NCI-H146 (cell line): ENCODE measurements at regions not wholly inside any gene's neighbourhood (a gene's known extent, or its start where the extent isn't known, plus 50 kb on each side); places are given as distances from the start of the nearest gene placed in this dataset.
"Not testable (repeated sequence)": the region's sequence is repeated elsewhere in the genome, so short reads cannot be mapped to it uniquely, and the experiment has no call there.

Experiments
- DNase-seq: peaks from one replicate; lab custom pipeline; 2025; lab: John Stamatoyannopoulos, UW

DNA sequence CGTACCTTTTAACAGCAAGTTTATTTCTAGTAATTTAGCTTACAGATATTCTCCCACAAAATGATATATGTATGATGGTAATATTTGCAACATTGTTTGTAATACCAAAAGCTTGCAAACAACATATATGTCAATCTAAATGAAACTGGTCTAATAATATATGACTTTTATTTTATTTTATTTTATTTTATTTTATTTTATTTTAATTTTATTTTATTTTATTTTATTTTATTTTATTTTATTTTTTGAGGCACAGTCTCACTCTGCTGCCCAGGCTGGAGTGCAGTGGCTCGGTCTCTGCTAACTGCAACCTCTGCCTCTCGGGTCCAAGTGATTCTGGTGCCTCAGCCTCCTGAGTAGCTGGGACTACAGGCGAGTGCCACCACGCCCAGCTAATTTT is 94.6 kb upstream of the ABCA1 start:
- DNase-seq, result not testable (repeated sequence)

DNA sequence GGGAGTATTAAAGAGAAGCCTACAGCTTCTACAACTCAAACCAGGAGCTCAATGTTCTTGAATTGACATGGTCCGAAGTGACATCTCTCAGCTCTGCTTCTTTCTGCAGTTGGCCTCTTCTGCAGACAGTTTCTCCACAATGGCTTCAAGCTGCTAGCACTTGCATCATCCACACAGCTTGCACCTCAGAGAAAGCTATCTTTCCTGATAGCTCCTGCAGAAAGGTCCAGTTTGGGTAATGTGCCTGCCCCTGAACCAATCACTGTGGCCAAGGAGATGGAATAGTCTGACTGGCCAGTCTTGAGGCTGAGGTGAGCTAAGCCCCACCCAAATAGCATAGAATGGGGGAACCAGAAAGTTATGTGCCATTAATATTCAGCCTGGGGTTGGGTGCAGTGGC is 95.8 kb upstream of the ABCA1 start:
- no peak for DNase-seq

GRCh38 chr9:105024529-105024928 is 96.6 kb upstream of the ABCA1 start:
- DNase-seq, result no peak

- DNase-seq, result no peak
Measured at GRCh38 chr9:105026451-105026850, 98.5 kb upstream of the ABCA1 start.

- DNase-seq, result no peak
Measured at GRCh38 chr9:105027084-105027483, 99.1 kb upstream of the ABCA1 start.

GRCh38 chr9:105030285-105030684 is 102.3 kb upstream of the ABCA1 start:
- DNase-seq, result no peak

- no peak for DNase-seq
Measured at GRCh38 chr9:105037139-105037538, 109.2 kb upstream of the ABCA1 start.

GRCh38 chr9:105038051-105038450 is 110.1 kb upstream of the ABCA1 start:
- DNase-seq, result no peak

- DNase-seq, result no peak
Measured at GRCh38 chr9:105039175-105039799, 111.3 kb upstream of the ABCA1 start.

DNA sequence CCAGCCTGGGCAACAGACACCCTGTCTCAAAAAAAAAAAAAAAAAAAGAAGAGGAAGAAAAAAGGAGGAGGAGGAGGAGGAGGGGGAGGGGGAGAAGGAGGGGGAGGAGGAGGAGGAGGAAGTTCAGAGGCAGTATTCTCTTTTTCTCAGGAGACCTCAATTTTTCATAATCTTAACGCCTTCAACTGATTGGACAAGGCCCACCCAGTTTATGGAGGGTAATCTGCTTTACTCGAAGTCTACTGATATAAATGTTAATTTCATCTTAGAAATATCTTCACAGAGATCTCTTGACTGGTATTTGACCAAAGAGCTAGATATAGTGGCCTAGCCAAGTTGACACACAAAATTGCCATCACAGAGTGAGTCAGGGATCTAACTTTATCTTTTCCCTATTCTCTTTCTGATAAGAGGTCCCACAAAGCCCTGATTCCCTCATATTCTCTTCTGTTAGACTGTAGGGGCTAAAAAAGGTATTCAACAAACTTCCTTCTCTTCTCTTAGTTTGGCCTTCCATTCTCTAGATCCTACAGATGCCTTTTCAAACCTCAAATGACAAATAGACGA is 115.5 kb upstream of the ABCA1 start:
- no peak for DNase-seq

- no peak for DNase-seq
Measured at GRCh38 chr9:105044518-105044917, 116.6 kb upstream of the ABCA1 start.

- DNase-seq, result no peak
Measured at GRCh38 chr9:105046907-105047741, 119.2 kb upstream of the ABCA1 start.

DNA sequence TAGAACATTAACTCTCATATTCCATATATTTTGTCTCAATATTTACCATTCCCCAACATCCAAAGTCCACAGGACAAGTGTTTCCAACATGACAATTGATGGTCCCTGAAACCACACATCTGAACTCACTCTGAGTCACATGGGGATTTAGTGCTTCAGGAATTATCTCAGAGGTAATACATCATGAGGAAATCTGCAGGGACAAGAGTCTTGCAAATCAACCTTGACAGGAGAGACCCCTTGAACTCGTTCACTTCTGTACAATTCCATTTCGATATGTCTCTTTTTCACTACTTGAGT is 119.7 kb upstream of the ABCA1 start:
- no peak for DNase-seq

DNA sequence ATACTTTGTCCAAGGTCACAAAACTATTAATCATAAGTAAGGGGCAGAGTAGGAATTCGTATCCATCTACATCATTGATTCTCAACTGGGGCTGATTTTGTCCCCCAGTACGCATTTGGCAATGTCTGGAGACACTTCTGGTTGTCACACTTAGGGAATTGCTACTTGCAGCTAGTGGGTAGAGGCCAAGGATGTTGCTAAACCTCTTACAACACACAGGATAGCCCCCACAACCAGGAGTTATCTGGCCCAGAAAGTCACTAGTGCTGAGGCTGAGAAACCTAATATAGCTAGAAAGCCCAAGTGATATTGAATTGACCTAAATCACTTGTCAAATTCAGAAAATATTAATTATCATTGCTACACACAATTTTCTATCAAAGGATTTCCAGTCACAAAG is 120.4 kb upstream of the ABCA1 start:
- DNase-seq, result no peak

DNA sequence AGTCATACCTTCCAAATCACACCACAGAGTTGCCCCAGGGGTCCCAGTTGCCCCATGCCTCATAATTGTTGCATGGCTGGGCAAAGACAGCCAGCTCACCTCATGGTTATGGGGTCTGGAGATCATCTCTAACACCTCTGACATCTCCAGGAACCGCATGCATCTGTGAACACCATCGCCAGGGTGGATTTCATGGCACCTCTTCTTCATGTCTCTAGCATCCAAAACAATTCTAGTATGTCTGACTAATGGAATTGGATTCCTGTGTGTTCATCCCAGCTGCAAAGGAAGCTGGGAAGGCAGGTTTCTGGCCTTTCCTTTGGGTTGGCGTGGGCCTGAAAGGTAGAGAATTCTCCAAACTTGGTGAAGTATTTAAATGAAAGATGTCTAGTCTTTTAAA is 122.3 kb upstream of the ABCA1 start:
- DNase-seq, result no peak

DNA sequence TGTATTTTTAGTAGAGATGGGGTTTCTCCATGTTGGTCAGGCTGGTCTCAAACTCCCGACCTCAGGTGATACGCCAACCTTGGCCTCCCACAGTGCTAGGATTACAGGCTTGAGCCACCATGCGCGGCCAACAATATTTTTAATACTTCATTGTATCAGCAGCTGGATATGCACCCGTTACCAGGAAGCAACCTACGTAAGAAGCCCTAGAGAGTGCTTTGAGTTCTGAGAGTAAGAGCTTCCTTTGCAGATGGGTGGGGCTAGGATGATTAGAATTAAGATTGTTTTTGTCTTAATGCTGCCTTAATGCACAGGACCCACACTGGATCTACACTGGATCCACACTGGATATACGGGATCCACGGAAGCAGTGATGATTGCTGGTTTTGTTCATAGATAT is 123.9 kb upstream of the ABCA1 start:
- DNase-seq, result no peak

DNA sequence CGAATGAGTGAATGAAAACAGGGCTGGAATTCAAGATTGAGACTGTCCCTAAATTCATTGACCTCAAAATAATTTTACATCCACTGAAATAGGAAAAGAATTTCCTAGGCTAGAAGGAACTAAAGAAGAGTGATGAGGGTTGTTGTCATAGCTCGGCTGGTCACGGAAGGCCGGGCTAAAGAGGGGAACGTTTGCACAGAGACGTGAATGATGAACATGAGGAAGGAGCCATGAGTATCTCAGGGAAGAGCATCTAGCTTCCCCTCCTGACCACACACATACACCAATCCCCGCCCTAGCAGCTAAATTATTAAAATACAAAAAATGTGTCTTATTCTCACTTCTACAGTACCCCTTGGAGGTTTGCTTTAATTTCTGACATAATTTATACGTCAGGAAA is 124.4 kb upstream of the ABCA1 start:
- DNase-seq, result no peak

DNA sequence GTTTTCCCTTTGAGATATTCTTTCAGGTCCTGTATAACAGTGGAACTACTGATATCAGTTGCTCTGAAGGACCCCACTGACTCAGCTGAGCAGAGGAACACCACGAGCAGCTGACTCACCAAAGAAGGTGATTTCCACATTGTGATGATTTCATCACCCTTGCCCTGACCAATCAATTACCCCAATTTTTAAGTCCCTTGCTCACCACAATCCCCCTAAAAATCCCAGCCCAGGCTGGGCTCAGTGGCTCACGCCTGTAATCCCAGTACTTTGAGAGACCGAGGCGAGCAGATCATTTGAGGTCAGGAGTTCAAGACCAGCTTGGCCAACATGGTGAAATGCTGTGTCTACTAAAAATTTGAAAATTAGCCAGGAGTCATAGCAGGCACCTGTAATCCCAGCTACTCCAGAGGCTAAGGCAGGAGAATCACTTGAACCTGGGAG is 125.3 kb upstream of the ABCA1 start:
- no peak for DNase-seq

DNA sequence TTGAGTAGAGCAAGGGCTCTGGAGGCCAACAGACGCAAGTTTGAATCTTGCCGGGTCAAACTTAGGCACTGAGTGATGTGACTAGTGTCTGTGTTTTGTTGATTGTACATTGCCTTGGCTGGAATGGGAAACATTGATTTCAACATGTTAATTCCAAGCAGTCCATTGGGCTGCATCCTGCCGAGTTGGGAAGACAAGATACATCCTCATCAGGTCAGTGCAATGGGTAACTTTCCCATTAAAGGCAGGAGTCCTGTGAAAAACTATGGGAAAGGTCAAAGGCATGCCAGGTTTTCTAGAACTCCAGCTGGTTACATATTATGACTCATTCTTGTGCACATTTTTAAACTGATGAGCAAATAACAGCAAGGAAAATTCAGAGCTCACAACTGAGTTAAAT is 126.5 kb upstream of the ABCA1 start:
- DNase-seq, result no peak

DNA sequence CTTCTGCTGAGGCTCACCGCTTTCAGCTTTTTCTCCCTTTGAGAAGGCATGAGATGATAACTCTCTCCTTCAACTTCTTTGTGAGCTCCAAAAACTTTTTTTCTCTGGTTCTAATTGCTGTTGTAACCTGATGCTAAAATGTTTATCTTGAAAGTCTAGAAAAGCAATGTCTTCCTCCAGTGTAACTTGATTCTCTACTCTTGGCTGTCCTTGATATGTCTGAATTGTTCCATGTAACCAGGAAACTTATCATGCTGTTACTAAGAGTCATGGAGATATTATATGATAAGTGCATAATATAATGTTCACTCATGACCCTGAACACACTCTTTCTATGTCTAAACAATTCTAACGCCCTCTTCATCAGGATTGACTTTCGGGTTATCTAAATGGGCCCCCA is 128.0 kb upstream of the ABCA1 start:
- DNase-seq, result no peak

DNA sequence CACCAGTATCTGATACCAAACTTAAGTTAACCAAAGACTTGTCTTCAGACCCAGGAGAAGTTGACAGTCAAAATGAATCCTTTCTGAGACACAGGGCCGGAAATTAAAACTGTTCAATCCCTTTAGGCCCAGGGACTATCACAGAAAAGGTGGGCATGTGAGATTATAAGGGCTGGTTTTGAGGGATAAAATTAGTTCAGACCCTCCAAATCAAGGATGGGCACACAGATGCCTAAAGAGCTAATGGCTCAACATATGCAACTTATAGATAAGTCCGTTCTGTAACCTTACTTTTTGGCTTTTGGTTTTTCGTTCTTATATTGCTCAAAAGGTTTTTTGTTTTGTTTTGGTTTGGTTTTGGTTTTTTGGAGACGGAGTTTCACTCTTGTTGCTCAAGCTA is 129.6 kb upstream of the ABCA1 start:
- DNase-seq, result no peak

DNA sequence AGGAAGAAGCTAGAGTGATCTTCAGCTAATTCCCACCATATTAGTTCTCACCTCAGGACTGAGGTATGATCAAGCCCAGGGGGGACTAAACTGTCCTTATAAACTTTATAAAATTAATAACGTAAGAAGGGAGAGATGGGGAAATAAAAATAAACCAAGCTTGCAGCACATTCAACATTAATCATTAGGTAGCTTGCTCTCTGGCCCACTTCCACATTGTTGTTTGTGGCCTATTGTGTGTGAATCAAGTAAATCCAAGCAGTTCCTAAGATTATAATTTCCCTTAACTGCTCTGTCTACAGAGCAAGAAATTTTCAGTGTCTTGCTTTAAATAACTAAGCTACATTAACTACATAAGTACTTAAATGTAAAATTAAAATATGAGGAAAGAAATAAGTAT is 131.3 kb upstream of the ABCA1 start:
- DNase-seq, result no peak

- no peak for DNase-seq
Measured at GRCh38 chr9:105062222-105062855, 134.4 kb upstream of the ABCA1 start.
